Ramos (cell line): ENCODE measurements at regions not wholly inside any gene's neighbourhood (a gene's known extent, or its start where the extent isn't known, plus 50 kb on each side); places are given as distances from the start of the nearest gene placed in this dataset.

Experiments
- in situ Hi-C: fragments of 300-500 bp; cut with MboI; formaldehyde crosslinking; loops from one replicate; pipeline ENCODE4 v1.14.3; 2022; ENCODE audit warnings: low sequenced_read_pairs; ENCODE audit not compliant: unreplicated experiment

DNA sequence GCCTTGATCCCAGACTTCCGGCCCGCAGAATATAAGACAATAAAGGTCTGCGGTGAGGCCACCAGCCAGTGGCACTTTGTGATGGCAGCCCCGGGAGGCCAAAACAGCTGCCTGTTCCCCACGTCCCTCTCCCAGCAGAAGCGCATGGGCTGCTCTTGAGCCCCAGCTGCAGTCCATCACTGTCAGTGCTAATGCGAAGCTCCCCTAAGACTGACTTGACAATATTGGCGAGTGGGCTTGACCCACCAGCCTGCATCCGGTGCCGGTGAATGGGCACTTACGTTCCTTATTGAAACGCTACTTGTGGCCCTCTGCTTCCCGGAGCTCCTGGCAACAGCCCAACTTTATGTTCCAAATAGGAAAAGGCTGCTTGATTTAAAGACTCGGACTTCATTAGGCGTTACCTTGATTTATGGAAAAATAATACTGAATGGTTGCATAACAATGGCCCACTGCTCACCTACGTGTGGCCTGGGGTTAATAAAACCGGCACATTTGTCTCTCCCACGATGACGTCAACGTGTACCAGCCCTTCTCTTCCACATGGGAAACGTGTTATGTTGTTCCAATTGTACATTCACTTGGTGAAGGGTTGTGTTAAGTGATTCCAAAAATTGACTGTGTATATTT is 93.4 kb upstream of the SEPTIN5 start:
- in situ Hi-C loops: loop anchor here (10.0 kb wide), 2 partner anchors 116 to 326 kb away; partner anchors contain the start of gene CLTCL1

- in situ Hi-C loops: loop anchor here (10.0 kb wide), 2 partner anchors 117 to 327 kb away; partner anchors contain the start of gene CLTCL1
Measured at GRCh38 chr22:19621373-19622060, 92.8 kb upstream of the SEPTIN5 start.

DNA sequence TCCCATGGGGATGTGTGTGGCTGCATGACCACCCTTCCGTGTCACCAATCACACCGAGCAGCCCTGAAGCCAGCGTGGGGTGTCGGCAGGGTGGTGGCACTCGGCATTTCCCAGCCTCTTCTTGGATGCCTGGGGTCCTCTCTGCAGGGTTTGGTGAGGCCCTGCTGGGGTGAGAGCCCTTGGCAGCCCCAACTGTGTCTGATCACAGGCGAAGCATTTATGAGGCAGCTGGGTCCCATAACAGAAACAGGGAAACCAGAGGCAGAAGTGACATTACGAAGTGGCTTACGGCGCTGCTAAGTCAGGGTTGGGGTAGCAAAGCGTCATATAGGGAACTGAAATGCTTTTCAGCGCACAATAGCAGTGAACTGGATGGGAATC is 92.3 kb upstream of the SEPTIN5 start:
- in situ Hi-C loops: loop anchor here (10.0 kb wide), 2 partner anchors 117 to 327 kb away; partner anchors contain the start of gene CLTCL1

- in situ Hi-C loops: loop anchor here (10.0 kb wide), 2 partner anchors 121 to 331 kb away; partner anchors contain the start of gene CLTCL1
Measured at GRCh38 chr22:19625331-19626041, 88.8 kb upstream of the SEPTIN5 start.

DNA sequence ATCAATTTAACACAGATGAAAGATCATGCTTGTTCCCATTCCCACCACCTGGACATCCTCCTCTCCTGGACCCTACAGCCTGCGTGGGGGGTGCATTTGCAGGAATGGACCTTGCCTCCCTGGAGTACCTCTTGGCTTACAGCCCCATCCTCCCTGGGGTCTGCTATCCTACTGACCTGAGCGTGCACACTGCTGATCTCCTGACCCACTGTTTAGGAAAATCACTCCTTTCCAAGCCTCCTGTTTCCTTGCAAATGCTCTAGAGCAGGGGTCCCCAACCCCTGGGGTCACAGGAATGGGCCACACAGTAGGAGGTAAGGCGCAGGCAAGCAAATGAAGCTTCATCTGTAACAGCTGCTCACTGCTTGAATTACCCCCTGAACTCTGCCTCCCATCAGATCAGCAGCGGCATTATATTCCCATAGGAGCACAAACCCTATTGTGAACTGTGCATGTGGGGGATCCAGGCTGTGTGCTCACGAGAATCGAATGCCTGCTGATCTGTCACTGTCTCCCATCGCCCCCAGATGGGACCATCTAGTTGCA is 88.2 kb upstream of the SEPTIN5 start:
- in situ Hi-C loops: loop anchor here (10.0 kb wide), 2 partner anchors 121 to 331 kb away; partner anchors contain the start of gene CLTCL1

- in situ Hi-C loops: loop anchor here (10.0 kb wide), 2 partner anchors 122 to 332 kb away; partner anchors contain the start of gene CLTCL1
Measured at GRCh38 chr22:19626666-19627065, 87.6 kb upstream of the SEPTIN5 start.

DNA sequence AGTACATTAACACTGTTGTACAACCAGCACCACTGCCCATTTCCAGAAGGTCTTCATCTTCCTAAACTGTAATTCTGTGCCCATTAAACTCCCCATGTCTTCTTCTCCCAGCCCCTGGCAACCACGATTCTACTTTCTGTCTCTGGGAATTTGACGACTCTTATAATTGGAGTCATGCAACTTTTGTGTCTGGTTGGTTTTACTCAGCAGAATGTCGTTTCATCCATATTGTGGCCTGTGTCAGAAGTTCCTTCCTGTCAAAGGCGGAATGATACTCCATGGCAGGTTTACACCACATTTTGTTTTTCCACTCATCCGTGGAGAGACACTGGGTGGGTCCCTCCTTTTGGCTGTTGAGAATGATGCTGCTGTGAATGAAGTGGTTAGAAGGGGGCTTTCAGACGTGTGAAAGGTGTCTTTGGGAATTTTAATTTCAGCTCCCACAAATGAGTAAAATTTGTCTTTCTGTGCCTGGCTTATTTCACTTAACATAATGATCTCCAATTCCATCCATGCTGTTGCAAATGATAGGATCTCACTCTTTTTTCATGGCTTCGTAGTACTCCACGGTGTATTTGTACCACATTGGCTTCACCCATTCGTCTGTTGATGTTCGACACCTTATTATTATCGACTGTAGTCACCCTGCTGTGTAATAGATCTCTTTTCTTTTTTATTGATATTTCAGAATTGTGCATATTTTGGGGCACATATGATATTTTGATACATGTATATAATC is 86.1 kb upstream of the SEPTIN5 start:
- in situ Hi-C loops: loop anchor here (10.0 kb wide), 2 partner anchors 123 to 333 kb away; partner anchors contain the start of gene CLTCL1

- in situ Hi-C loops: loop anchor here (10.0 kb wide), 2 partner anchors 125 to 335 kb away; partner anchors contain the start of gene CLTCL1
Measured at GRCh38 chr22:19629331-19629719, 85.0 kb upstream of the SEPTIN5 start.

GRCh38 chr22:19629720-19630419 is 84.4 kb upstream of the SEPTIN5 start:
- in situ Hi-C loops: loop anchor here (10.0 kb wide), 2 partner anchors 125 to 335 kb away; partner anchors contain the start of gene CLTCL1

- in situ Hi-C loops: no loop called here
Measured at GRCh38 chr22:19630614-19631013, 83.7 kb upstream of the SEPTIN5 start.

DNA sequence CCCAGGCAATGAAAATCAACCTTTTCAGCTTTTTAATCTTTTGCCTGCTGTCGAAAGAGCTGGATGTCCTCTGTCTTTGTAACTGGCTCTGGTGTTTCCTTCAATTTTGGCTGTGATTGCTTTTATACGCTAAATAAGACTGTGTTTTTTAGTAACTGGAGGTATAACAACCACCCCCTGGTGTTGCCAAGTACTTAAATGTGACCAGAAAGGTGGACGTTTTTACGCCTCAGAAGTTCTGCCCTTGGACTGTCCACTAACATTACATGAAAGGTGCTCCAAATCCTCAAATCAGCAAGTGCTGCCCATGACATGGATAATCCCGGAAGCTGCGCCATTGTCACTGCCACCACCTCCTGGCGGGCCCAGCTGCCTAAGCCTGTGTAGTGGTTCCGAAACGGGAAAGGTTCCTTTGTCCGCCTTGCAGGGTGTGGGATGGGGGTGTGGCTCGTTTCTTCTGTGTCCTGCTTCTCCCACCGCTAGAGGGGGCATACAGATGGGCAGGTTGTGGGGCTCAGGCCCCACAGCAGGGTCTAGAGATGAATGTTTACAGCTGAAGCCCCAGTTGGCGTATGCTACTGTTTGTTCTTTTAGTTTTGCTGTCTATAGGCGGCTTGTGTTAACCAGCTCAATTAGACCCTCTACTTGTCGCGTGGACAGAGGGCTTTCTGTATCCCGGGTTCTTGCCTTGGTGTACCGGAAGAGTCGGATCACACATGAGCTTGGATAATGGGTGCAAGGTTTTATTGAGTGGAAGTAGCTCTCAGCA is 82.2 kb upstream of the SEPTIN5 start:
- in situ Hi-C loops: no loop called here

- in situ Hi-C loops: no loop called here
Measured at GRCh38 chr22:19632668-19633148, 81.6 kb upstream of the SEPTIN5 start.

GRCh38 chr22:19634226-19634975 is 79.9 kb upstream of the SEPTIN5 start:
- in situ Hi-C loops: no loop called here

DNA sequence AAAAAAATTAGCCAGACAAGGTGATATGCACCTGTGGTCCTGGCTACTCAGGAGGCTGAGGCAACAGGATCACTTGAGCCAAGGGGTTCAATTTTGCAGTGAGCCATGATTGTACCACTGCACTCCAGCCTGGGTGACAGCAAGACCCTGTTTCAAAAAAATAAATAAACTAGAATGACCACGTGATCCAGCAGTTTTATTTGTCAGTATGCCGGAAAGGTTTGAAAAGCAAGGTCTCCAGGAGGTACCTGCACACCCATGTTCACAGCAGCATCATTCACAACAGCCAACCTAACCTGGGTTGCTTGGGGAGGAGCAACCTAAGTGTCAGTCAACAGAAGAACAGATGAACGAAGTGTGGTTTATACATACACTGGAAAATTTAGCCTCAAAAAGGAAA is 78.7 kb upstream of the SEPTIN5 start:
- in situ Hi-C loops: no loop called here

GRCh38 chr22:19636696-19637407 is 77.5 kb upstream of the SEPTIN5 start:
- in situ Hi-C loops: no loop called here

GRCh38 chr22:19637408-19638281 is 76.7 kb upstream of the SEPTIN5 start:
- in situ Hi-C loops: no loop called here
